HG02840 (cell line): ENCODE measurements at regions not wholly inside any gene's neighbourhood (a gene's known extent, or its start where the extent isn't known, plus 50 kb on each side); places are given as distances from the start of the nearest gene placed in this dataset.

Experiments used
- ATAC-seq: cut with Tn5 transposase; IDR thresholded peaks from one replicate; pipeline ENCODE4 v1.9.1; 2021; ENCODE audit warnings: mild to moderate bottlenecking, moderate library complexity, moderate number of reproducible peaks; ENCODE audit not compliant: unreplicated experiment, low FRiP score

GRCh38 chr6:149176971-149177667 is 140.4 kb upstream of the TAB2 start:
- ATAC-seq: no peak

GRCh38 chr6:149179431-149179830 is 138.1 kb upstream of the TAB2 start:
- ATAC-seq: no peak

GRCh38 chr6:149181304-149181703 is 136.2 kb upstream of the TAB2 start:
- no peak for ATAC-seq

- ATAC-seq: no peak
These were observed 135.2 kb upstream of the TAB2 start for GRCh38 chr6:149182262-149182661.

- no peak for ATAC-seq
These were observed 133.0 kb upstream of the TAB2 start for GRCh38 chr6:149184523-149184922.

- ATAC-seq: no peak
These were observed 131.6 kb upstream of the TAB2 start for GRCh38 chr6:149185799-149186357.

GRCh38 chr6:149186873-149187272 is 130.6 kb upstream of the TAB2 start:
- ATAC-seq: no peak

- ATAC-seq: no peak
These were observed 127.2 kb upstream of the TAB2 start for GRCh38 chr6:149190224-149190831.

- ATAC-seq: no peak
These were observed 122.5 kb upstream of the TAB2 start for GRCh38 chr6:149194820-149195558.

GRCh38 chr6:149196091-149196490 is 121.4 kb upstream of the TAB2 start:
- ATAC-seq: no peak

- no peak for ATAC-seq
These were observed 120.0 kb upstream of the TAB2 start for GRCh38 chr6:149197482-149197881.

GRCh38 chr6:149198265-149198664 is 119.2 kb upstream of the TAB2 start:
- no peak for ATAC-seq

- ATAC-seq: no peak
These were observed 117.1 kb upstream of the TAB2 start for GRCh38 chr6:149200282-149200945.

- no peak for ATAC-seq
These were observed 116.3 kb upstream of the TAB2 start for GRCh38 chr6:149201068-149201655.

GRCh38 chr6:149202100-149202499 is 115.4 kb upstream of the TAB2 start:
- ATAC-seq: no peak

- ATAC-seq: no peak
These were observed 114.6 kb upstream of the TAB2 start for GRCh38 chr6:149202952-149203351.

GRCh38 chr6:149203509-149203908 is 114.0 kb upstream of the TAB2 start:
- ATAC-seq: no peak

- no peak for ATAC-seq
These were observed 109.3 kb upstream of the TAB2 start for GRCh38 chr6:149208134-149208601.

- no peak for ATAC-seq
These were observed 107.4 kb upstream of the TAB2 start for GRCh38 chr6:149209871-149210775.
